GM12865 (cell line): ENCODE measurements at regions not wholly inside any gene's neighbourhood (a gene's known extent, or its start where the extent isn't known, plus 50 kb on each side); places are given as distances from the start of the nearest gene placed in this dataset.

Source experiments
- DNase-seq: peaks from one replicate; pipeline ENCODE4 v3.0.0; 2010; ENCODE audit warnings: low read depth
- H3K4me3 ChIP-seq: 2 replicates; pipeline ENCODE4 v1.5.1; 2011; ENCODE audit warnings: mild to moderate bottlenecking, low read depth, low read length, control low read depth
- TF ChIP-seq, protein P1 (sequence below): IDR thresholded peaks from 2 replicates; pipeline ENCODE4 v1.5.1; 2011; ENCODE audit warnings: low read length, control low read depth, low read depth, inconsistent platforms; ENCODE audit not compliant: insufficient read depth; ENCODE audit errors: missing control alignments

GRCh38 chr11:116100016-116100415, 595.8 kb upstream of the CADM1 start:
- DNase-seq: no peak
- no peak overlapping the region for H3K4me3 ChIP-seq
- TF ChIP-seq, protein P1, sequence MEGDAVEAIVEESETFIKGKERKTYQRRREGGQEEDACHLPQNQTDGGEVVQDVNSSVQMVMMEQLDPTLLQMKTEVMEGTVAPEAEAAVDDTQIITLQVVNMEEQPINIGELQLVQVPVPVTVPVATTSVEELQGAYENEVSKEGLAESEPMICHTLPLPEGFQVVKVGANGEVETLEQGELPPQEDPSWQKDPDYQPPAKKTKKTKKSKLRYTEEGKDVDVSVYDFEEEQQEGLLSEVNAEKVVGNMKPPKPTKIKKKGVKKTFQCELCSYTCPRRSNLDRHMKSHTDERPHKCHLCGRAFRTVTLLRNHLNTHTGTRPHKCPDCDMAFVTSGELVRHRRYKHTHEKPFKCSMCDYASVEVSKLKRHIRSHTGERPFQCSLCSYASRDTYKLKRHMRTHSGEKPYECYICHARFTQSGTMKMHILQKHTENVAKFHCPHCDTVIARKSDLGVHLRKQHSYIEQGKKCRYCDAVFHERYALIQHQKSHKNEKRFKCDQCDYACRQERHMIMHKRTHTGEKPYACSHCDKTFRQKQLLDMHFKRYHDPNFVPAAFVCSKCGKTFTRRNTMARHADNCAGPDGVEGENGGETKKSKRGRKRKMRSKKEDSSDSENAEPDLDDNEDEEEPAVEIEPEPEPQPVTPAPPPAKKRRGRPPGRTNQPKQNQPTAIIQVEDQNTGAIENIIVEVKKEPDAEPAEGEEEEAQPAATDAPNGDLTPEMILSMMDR: no peak

GRCh38 chr11:116099541-116099940, 595.3 kb upstream of the CADM1 start:
- TF ChIP-seq, protein P1: no peak

DNA sequence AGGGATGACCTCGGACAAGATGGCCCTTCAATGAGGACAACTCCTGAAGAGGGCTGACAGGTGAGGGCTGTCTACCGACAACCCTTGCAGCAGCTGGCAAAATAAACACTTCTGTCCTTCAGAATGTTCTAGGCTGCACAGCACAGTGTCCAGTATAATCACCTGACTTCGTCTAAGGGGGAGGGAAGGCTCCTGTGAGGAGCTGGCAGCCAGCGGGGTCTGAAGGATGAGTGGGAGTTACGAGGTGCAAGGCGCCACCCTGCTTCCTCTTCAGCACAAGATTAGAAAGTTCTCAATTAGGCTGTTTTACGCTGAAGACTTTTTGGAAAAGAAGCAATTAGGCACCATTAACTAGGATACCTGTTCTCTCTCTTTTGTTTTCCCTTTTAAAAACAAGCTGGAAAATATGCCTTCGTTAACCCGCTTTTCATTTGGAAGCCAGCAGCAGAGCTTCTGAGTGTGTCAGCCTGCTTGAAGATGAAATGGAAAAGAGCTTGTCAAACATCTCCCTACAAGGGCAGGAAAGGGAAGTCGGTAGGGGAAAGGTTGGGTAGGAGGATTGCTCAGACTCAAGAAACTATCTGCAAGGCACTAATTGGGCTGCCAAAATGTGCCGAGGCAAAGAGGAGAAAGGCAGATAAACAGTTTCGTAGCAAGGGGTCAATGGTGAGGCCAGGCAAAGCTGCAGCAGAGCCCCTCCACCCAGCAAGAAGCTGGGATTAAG, 592.2 kb upstream of the CADM1 start:
- no peak overlapping the region for H3K4me3 ChIP-seq
- TF ChIP-seq, protein P1: no peak
- no peak for DNase-seq

More at GRCh38 chr11:116099541-116099940, 595.3 kb upstream of the CADM1 start:
- no peak for DNase-seq
- no peak overlapping the region for H3K4me3 ChIP-seq

GRCh38 chr11:116093481-116094270, 589.5 kb upstream of the CADM1 start:
- TF ChIP-seq, protein P1: no peak
- no peak overlapping the region for H3K4me3 ChIP-seq
- no peak for DNase-seq

GRCh38 chr11:116093065-116093464, 588.9 kb upstream of the CADM1 start:
- no peak overlapping the region for H3K4me3 ChIP-seq
- DNase-seq: no peak
- TF ChIP-seq, protein P1: no peak

DNA sequence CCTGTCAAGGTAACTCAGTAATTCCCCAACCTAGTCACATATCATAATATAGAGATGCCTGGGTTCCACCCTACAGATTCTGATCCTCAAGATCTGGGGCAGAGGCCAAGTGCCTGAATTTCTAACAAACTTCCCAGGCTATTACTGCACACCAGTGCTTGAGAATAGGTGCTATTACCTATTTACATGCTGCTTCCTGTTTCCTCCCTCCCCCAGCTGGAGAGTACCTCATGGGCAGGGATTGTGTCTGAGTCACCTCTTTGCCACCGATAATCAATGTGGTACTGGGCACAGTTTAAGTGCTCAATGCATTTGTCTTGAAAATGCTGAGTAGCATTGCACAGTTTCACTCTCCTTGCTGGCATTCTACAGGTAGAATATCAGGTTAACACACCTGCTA, 582.2 kb upstream of the CADM1 start:
- H3K4me3 ChIP-seq: no peak overlapping the region
- TF ChIP-seq, protein P1: no peak
- DNase-seq: no peak
